ENCODE measurements at regions not wholly inside any gene's neighbourhood (a gene's known extent, or its start where the extent isn't known, plus 50 kb on each side); places are given as distances from the start of the nearest gene placed in this dataset.

DNA sequence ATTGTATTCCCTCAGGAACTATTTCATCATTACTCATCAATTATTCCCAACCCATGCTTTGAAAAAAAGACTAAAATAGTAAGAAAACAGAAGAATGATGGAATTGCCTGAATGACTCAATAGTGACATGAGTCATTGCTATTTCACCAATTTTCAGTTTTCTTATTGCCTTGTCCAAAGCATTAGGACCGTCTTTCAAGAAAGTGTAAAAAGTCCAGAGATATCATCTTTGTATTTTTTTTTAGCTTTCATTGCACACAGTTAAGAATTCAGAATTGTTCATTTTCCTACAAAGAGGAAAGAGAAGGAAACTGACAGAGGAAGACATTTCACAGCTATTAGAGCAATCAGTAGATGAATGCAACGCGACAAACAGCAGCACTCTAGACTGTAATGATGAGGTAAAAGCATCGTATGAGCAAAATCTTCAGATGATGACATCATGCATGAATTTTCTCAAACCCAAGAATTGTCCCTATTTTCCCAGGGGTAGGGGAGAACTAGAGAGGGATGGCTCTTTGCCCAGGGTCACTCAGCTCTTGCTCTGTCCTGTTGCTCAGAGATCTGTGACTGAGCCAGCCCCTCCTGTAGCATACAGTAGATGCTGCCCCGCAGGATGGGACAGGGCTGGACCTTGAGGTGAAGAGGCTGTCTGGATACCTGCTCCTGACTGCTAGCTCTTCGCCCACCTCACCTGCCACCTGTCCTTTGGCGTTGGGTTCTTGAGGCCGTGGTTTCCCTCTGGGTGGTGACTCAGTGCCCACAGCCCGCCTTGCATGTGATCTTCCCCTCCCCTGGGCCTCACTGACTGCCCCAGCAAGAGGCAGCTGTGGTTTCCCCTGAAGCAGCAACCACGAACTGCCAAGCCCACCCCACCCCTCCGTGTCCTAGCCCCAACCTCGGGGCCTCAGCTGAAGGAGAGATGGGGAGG lies 84.8 kb downstream of the PPCDC start:
- peaks cover 4% of the 10 kb centered on the region for H3K9me3 ChIP-seq (ENCODE audit: control insufficient read depth, low read length)
- DNase-seq: no peak
- no peak overlapping the region for H3K27ac ChIP-seq (ENCODE audit: low read depth, low read length)
- H3K4me1 ChIP-seq (ENCODE audit: control insufficient read depth, insufficient read depth, low read length): peaks cover 2% of the 10 kb centered on the region
- Mint-ChIP-seq H3K4me3 (no peak overlapping the region), H3K27ac (no peak overlapping the region), H3K4me1 (peaks cover 22% of the 10 kb centered on the region), H3K27me3 (ENCODE audit: insufficient read depth) (peaks cover 3% of the 10 kb centered on the region), H3K36me3 (ENCODE audit: low read depth) (no peaks in the 10 kb centered on the region), H3K9me3 (peaks cover 5% of the 10 kb centered on the region)
- 87 to 94% methylated on average over 7 to 12 of the region's 12 CpGs for WGBS, 2 experiments (ENCODE audit: insufficient coverage in 1 of 2, insufficient read length in 1 of 2)
- H3K4me3 ChIP-seq (ENCODE audit: low read length): no peak overlapping the region
- TF ChIP-seq, protein P1, sequence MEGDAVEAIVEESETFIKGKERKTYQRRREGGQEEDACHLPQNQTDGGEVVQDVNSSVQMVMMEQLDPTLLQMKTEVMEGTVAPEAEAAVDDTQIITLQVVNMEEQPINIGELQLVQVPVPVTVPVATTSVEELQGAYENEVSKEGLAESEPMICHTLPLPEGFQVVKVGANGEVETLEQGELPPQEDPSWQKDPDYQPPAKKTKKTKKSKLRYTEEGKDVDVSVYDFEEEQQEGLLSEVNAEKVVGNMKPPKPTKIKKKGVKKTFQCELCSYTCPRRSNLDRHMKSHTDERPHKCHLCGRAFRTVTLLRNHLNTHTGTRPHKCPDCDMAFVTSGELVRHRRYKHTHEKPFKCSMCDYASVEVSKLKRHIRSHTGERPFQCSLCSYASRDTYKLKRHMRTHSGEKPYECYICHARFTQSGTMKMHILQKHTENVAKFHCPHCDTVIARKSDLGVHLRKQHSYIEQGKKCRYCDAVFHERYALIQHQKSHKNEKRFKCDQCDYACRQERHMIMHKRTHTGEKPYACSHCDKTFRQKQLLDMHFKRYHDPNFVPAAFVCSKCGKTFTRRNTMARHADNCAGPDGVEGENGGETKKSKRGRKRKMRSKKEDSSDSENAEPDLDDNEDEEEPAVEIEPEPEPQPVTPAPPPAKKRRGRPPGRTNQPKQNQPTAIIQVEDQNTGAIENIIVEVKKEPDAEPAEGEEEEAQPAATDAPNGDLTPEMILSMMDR (conservative IDR thresholded peaks at IDR 0.05): no peak
- H3K36me3 ChIP-seq (ENCODE audit: control insufficient read depth, insufficient read depth, low read length): no peaks in the 10 kb centered on the region
- no peaks in the 10 kb centered on the region for H3K27me3 ChIP-seq (ENCODE audit: control insufficient read depth, insufficient read depth, low read length, poor library complexity, severe bottlenecking)
- no peak overlapping the region for H3K9ac ChIP-seq (ENCODE audit: extremely low read depth, low read length, poor library complexity, severe bottlenecking)

DNA sequence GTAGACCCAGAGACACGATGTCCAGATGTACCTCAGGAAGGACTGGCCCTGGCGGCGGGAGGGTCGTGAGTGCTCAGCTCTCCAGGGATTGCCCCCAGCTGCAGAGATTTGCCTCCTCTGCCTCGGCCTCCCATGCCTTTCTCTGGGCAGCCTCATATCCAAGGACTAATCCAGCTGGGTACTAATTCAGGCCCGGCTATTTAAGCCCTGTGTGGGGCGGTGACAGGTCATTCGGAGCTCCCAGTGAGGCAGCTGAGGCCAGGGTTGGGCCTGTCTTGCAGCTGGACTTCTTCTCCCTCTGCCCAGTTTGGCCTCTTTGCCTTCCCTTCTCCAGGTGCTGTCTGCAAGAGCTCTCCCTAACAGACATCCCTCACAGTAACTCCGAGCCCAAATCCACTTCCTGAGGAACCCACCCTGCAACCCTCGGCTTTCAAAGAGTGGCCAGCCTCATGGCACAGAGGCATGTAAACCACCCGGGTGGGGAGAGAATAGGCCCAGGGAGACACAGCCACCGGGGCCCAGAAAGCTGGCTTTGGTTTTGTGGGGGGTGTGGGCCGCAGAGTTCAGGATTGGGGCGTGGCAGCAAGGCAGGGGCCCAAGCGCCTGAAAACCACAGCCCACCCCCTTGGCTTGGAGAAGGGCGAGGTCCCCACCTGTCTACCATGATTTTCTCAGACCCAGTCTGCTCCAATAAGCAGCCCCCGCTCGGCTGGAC lies 85.8 kb downstream of the PPCDC start:
- Histone ChIP-seq H3K36me3 (ENCODE audit: control insufficient read depth, insufficient read depth, low read length) (no peaks in the 10 kb centered on the region), H3K27me3 (ENCODE audit: control insufficient read depth, insufficient read depth, low read length, poor library complexity, severe bottlenecking) (no peaks in the 10 kb centered on the region), H3K4me3 (ENCODE audit: low read length) (no peak overlapping the region), H3K9ac (ENCODE audit: extremely low read depth, low read length, poor library complexity, severe bottlenecking) (no peak overlapping the region), H3K4me1 (ENCODE audit: control insufficient read depth, insufficient read depth, low read length) (peaks cover 2% of the 10 kb centered on the region), H3K9me3 (ENCODE audit: control insufficient read depth, low read length) (peaks cover 10% of the 10 kb centered on the region), H3K27ac (ENCODE audit: low read depth, low read length) (no peak overlapping the region)
- WGBS, 2 experiments (ENCODE audit: insufficient coverage in 1 of 2, insufficient read length in 1 of 2): 90 to 95% methylated on average over 9 to 18 of the region's 18 CpGs
- DNase-seq: no peak
- Mint-ChIP-seq H3K27ac (no peak overlapping the region), H3K4me3 (no peak overlapping the region), H3K36me3 (ENCODE audit: low read depth) (no peaks in the 10 kb centered on the region), H3K4me1 (peaks cover 22% of the 10 kb centered on the region), H3K27me3 (ENCODE audit: insufficient read depth) (peaks cover 3% of the 10 kb centered on the region), H3K9me3 (peaks cover 12% of the 10 kb centered on the region)
- TF ChIP-seq, protein P1 (conservative IDR thresholded peaks at IDR 0.05): no peak

DNA sequence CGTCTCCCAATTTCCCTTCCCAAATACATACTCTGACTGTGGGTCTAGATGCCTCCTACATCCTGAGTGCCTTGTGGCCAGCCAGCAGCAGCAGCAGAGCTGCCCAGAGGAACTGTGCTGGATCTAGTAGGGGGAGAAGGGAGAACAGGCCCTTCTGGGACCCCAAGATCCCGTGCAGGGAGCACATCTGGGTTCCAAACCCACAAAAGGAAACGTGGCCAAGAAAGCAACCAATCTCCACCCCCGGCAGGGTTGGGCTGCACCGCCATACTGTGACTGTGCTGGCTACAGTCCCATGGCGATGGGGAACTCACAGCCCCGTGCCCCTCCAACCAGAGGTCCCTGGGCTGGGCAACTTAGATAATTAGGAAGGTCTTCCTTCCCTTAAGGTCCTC lies 86.3 kb downstream of the PPCDC start:
- TF ChIP-seq, protein P1 (conservative IDR thresholded peaks at IDR 0.05): no peak
- Histone ChIP-seq H3K4me3 (ENCODE audit: low read length) (no peak overlapping the region), H3K9me3 (ENCODE audit: control insufficient read depth, low read length) (peaks cover 10% of the 10 kb centered on the region), H3K4me1 (ENCODE audit: control insufficient read depth, insufficient read depth, low read length) (peaks cover 2% of the 10 kb centered on the region), H3K27me3 (ENCODE audit: control insufficient read depth, insufficient read depth, low read length, poor library complexity, severe bottlenecking) (no peaks in the 10 kb centered on the region), H3K9ac (ENCODE audit: extremely low read depth, low read length, poor library complexity, severe bottlenecking) (no peak overlapping the region), H3K36me3 (ENCODE audit: control insufficient read depth, insufficient read depth, low read length) (no peaks in the 10 kb centered on the region), H3K27ac (ENCODE audit: low read depth, low read length) (no peak overlapping the region)
- peaks cover 22% of the 10 kb centered on the region for H3K4me1 Mint-ChIP-seq
- WGBS, 2 experiments (ENCODE audit: insufficient coverage in 1 of 2, insufficient read length in 1 of 2): 94 to 96% methylated on average over 5 to 7 of the region's 7 CpGs
- H3K27me3 Mint-ChIP-seq (ENCODE audit: insufficient read depth): peaks cover 3% of the 10 kb centered on the region
- DNase-seq: no peak
- peaks cover 13% of the 10 kb centered on the region for H3K9me3 Mint-ChIP-seq
- H3K27ac Mint-ChIP-seq: no peak overlapping the region
- no peak overlapping the region for H3K4me3 Mint-ChIP-seq
- H3K36me3 Mint-ChIP-seq (ENCODE audit: low read depth): no peaks in the 10 kb centered on the region

Data from endodermal cell (in vitro differentiated cells).